ENCODE measurements at regions not wholly inside any gene's neighbourhood (a gene's known extent, or its start where the extent isn't known, plus 50 kb on each side); places are given as distances from the start of the nearest gene placed in this dataset.
"Not testable (repeated sequence)": the region's sequence is repeated elsewhere in the genome, so short reads cannot be mapped to it uniquely, and the experiment has no call there.

DNA sequence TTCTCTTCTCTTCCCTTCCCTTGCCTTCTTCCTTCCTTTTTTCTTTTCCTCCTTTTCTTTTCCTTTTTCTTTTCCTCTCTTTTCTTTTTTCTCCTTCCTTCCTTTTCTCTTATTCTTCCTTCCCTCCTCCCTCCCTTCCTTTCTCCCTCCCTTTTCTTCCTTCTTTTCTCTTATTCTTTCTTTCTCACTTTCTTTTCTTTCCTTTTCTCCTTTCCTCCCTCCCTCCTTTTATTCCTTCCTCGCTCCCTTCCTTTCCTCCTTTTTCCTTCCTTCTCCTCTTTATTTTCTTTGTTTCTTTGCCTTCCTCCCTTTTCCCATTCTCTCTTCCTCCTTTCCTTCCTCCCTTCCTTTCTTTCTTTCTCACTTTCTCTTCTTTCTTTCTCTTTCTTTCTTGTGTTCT, 146.1 kb downstream of the ZNF92 start:
- not testable (repeated sequence) for DNase-seq

DNA sequence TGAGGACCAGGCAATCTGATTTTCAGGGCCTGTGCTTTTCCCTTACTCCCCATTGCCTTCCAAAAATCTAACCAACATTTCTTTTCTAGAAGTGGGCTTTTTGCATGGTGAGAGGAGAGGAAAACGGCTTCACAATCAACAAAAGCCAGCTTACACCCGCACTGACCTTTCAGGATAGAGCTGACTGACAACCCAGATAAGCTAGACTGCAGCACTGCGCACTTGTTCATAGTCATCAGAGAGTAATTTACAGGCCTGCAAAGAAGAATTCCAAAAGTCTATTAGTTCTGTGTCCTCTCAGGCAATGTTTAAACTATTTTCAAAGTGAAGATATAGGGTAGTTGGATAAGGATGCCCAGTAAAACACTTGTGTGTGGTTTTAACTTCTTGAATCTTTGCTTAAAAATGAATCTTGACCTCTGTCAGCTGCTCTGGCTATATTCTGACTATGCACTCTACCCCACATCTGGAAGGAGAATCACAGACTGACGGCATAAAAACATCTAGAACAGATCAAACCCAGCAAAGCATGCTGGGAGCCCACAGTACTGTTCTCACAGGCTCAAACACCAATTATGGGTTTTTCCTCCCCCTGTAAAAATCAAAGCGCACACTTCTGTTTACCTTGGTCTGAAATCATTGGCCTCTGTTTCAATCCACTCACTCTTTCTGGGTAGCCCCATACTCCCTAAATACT, 172.0 kb downstream of the ZNF92 start:
- not testable (repeated sequence) for DNase-seq

DNA sequence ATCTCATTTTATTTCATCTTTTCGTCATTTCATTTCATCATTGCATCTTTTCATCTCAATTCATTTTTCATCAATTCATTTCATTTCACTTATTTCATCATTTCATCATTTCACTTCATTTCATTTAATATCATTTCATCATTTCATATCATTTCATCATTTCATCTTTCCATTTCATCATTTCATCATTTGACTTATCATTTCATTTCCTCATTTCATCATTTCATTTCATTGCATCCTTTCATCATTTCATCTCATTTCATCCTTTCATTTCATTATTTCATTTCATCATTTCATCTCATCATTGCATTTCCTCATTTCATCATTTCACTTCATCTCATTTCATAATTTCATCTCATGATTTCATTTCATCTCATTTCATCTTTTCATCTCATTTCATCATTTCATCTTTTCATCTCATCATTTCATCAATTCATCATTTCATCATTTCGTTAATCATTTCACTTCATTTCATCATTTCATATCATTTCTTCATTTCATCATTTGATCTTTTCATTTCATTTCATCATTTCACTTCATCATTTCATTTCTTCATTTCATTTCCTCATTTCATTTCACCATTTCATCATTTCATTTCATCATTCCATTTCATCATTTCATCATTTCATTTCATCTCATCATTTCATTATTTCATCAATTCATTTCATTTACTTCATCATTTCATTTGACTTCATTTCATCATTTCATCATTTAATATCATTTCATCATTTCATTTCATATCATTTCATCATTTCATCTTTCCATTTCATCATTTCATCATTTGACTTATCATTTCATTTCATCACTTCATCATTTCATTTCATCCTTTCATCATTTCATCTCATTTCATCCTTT, 176.2 kb downstream of the ZNF92 start:
- DNase-seq = not testable (repeated sequence)

DNA sequence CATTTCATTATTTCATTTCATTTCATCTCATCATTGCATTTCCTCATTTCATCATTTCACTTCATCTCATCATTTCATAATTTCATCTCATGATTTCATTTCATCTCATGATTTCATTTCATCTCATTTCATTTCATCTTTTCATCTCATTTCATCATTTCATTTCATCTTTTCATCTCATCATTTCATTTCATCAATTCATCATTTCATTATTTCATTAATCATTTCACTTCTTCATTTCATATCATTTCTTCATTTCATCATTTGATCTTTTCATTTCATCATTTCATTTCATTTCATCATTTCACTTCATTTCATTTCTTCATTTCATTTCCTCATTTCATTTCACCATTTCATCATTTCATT, 176.8 kb downstream of the ZNF92 start:
- DNase-seq = not testable (repeated sequence)

DNA sequence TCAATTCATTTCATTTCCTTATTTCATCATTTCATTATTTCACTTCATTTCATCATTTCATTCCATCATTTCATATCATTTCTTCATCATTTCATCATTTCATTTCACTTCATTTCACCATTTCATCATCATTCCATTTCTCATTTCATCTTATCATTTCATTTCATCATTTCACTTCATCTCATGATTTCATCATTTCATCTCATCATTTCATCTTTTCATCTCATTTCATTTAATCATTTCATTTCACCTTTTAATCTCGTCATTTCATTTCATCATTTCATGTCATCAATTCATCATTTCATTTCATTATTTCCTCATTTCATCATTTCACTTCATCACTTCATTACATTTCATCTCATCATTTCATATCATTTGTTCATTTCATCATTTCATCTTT, 177.4 kb downstream of the ZNF92 start:
- DNase-seq = not testable (repeated sequence)

DNA sequence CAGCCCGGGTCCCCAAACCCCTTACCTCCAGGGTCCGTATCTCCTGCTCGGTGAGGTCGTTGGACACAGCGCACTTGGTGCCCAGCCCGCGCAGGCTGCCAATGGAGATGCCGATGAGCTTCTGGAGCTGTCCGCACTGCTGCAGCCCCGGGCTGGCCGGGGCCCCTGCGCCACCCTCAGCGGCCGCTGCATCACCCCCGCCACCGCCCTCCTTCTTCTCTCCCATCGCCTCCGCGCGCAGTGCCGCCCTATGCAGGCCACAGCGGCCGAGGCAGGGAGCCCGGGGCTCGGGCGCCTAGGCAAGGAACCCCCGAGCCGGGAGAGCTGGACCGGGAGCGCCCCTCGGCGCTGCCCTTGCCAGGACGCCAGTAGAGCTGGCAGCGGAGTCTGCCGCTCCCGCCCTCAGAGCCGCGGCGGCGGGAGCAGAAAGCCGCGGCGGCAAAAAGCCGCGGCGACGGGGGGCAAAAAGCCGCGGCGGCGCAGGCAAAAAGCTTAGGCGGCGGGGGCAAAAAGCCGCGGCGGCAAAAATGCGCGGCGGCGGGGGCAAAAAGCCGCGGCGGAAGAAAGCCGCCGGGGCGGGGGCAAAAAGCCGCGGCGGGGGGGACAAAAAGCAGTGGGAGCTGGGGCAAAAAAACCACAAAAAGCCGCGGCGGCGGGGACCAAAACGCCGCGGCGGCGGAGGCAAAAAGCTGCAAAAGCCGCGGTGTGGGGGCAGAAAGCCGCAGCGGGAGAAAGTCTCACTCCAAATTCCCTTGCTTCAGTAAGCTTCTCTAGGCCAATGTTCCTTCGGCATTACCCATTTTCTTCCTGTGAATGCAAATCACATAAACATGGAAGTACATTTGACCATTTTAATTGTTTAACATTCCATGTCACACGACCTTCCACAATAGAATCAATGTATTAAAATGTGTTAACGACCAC, 181.2 kb downstream of the ZNF92 start:
- DNase-seq = not testable (repeated sequence)

DNA sequence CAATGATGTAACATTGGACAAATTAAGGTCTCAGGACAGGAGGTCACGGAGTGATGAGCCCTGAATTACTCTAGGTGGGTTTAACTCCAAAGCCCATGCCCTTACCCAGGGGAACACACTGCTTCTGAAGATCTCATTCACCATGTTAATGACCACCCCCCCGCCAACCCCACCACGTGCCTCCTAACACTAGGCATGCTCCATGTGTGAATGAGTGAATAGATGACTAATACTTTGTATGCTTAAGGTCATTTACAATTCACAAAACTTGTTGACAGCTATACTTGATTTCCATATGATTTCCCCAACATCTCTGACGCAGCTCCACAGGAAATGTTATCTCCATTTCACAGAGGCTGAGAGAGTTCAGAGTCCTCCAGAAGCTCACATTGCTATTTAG, 184.9 kb downstream of the ZNF92 start:
- DNase-seq = not testable (repeated sequence)

DNA sequence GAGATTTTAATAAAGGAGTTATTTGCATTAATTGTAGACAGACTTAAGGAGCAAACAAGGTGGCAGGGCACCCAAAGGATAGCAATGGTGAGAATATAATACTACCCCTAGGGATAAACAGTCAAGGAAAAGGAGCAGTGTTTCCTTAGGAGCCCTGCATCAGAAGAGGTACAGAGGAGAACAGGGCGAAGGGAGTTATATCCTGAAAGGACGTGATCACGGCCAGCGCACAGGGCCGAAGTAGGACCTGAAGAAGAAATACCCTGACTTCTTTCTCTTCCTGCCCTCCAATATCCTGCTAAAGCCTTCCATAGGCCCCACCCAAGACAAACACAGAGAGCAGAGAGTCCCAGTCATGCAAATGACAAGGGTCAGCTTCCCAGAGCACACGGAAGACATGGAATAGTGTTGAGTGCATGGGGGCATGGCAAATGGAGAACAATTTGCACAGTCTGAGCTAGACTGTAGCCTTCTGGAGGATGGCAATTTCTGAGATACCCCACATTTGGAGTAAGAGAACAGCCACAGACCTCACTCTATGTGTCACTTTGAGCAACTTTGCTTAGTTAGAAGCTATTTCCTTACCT, 188.2 kb downstream of the ZNF92 start:
- not testable (repeated sequence) for DNase-seq

DNA sequence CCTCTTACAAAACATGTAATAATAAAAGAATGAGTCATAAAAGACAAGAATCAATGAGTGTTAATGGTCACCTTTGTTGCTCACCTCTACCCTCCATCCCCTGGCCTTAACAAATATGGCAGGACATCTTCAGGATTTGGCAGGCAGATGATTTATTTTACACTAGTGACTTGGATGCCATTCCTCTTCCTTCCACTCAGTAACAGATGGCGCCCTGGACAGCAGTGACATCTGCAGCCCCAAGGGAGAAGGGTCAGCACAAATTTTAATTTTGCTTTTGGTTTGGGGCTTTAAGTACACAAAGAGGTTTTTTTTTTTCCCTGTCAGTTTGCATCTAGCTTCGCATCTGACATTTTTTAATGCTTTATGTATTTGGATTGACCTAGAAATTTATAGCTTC, 188.9 kb downstream of the ZNF92 start:
- not testable (repeated sequence) for DNase-seq

DNA sequence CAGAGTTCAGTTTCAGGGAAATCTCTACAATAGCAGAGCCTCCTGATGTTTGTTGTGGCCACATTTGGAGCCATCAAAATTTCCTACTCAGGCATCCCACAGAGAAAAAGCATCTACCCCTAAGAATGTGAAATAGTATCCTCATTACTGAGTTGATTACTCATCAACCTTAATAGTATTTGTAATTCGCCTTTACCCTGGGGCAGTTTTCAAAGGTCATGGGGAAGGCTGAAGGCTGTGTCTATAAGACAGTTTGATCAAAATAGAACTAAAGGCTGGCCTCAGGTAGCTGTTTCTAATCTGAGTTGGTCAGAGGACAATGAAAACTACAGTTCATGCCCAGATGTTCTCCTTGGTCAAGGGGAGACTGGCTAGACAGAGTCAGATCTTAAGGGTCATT, 189.7 kb downstream of the ZNF92 start:
- DNase-seq = not testable (repeated sequence)

DNA sequence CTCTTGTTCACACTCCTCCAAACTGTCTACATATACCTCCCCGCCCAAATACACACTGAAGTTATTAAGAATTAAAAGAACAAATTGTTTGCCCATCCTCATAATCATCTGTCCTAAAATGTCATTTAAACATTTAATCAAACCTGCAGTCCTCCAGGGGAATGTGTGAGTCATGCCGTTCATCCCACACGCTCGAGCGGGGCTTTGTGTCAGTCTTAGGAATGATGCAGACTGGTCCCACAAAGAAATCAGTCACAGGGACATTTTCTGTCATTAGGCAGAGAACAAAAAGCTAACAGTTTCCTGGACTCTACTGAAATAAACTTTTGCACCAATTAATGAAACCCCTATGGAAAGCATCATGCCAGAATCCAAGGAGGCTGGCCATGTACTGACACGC, 194.6 kb downstream of the ZNF92 start:
- not testable (repeated sequence) for DNase-seq

DNA sequence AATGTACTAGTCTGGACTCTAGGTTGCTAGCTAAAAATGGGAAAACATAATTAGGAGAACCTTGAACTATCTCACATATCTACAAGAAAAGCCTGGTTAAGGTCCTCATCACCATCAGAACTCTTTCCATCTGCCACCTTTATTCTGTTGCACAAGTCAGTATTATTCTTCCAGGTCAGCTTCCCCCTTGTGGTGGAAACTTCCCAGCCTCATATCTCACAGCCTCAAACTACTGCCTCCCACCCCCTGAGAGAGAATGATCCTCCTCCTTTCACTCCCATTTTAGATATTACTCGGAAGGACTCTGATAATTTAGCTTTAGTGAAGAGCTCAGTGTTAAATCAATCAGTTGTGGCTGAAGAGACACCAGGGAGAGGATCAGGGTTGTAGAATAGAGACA, 197.3 kb downstream of the ZNF92 start:
- not testable (repeated sequence) for DNase-seq

DNA sequence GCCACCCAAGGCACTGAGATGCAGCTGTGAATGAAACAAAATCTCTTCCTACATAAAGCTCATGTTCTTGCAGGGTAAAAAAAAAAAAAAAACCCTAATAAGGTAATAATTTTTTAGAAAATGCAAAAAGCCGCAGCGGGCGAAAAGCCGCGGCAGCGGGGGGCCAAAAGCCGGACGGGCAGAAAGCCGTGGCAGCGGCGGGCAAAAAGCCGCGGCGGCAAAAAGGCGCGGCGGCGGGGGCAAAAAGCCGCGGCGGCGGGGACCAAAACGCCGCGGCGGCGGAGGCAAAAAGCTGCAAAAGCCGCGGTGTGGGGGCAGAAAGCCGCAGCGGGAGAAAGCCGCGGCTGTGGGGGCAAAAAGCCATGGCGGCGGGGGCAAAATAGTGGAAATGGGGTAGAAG, 198.9 kb downstream of the ZNF92 start:
- DNase-seq = not testable (repeated sequence)

DNA sequence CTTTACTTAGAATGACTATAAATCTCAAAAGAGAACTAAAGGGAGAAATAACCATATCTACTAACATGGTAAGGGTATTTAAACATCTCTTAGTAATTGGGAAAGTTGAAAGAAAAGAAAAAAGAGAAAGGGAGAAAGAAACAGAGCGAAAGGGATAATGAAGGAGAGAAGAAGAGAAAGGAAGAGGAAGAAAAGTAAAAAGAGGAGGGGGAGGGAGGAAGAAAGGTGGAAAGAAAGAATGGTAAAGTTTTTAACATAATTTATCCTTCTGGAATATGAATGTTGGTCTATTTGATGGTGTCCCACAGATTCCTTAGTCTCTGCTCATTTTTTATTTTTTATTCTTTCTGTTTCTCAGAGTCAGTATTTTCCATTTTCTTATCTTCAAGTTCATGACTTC, 202.7 kb downstream of the ZNF92 start:
- DNase-seq = not testable (repeated sequence)

DNA sequence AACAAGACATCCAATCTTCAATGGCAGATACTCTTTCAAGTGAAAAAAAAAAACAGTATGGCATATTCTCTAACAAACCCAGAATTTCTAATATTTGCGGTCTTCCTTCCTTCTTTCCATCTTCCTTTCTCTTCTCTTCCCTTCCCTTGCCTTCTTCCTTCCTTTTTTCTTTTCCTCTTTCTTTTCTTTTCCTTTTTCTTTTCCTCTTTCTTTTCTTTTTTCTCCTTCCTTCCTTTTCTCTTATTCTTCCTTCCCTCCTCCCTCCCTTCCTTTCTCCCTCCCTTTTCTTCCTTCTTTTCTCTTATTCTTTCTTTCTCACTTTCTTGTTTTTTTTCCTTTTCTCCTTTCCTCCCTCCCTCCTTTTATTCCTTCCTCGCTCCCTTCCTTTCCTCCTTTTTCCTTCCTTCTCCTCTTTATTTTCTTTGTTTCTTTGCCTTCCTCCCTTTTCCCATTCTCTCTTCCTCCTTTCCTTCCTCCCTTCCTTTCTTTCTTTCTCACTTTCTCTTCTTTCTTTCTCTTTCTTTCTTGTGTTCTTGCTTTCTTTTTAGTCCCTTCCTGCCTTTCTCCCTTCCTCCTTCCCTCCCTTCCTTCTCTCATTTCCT, 209.0 kb downstream of the ZNF92 start:
- DNase-seq = not testable (repeated sequence)

DNA sequence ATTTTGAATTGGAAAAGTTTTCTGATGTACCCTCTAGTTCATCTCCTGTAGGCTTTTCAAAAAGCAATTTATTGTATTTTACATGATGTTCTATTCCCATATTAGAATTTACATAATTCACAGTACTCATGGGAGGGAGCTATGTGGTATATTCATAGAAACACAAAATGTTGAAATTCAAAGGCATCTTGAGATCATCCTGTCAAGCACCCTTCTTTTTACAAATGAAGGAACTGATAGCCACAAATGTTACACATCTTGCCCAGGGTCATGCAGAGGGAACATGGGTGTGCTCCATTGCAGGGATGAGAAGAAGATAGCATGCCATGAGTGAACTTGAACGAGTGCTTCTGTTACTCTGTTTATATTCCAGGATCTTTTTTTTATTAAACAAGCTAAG, 228.8 kb downstream of the ZNF92 start:
- not testable (repeated sequence) for DNase-seq

DNA sequence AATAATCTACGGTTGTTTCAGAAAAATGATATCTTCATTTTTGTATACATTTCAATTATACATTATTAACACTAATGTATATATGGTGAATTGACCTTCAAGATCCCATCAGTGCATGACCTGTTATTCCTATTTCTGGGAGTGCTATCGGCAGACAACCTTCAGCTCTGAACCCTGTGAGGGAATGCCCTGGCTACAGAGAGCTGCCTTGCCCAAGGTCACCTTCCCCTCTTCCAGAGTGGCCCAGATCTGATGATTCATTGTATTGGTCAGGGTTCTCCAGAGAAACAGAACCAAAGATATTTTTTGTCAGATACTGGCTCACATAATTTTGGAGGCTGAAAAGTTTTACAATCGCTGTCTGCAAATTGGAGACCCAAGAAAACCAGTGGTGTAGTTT, 235.5 kb downstream of the ZNF92 start:
- DNase-seq = no peak

DNA sequence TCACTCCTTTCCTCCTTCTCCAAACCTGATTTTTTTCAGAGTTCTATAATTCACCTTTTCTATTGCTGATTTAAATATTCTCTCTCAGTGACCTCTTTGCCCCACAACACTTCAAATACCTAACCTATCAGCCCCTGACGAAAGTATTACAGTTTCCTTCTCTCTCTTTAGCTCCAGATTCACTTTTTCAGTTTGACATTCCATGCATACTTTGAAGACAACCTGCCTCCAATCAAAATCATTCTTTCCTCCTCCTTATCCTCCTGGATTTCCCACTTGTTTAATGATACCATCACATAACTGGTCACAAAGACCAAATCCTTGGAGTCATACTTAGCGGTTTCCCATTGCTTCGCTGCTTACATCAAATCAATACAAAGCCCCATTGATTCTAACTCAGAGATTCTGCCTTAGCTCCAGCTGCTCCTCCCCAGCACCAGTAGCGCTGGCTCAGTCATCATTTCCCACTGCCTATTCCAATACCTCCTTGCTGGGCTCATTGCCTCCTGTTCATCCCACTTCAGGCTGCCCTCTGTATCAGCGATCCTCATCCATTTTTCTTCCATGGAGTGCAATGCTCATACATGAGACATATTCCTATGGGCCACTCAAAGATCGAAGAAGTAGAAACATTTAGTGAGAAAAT, 240.1 kb downstream of the ZNF92 start:
- not testable (repeated sequence) for DNase-seq

DNA sequence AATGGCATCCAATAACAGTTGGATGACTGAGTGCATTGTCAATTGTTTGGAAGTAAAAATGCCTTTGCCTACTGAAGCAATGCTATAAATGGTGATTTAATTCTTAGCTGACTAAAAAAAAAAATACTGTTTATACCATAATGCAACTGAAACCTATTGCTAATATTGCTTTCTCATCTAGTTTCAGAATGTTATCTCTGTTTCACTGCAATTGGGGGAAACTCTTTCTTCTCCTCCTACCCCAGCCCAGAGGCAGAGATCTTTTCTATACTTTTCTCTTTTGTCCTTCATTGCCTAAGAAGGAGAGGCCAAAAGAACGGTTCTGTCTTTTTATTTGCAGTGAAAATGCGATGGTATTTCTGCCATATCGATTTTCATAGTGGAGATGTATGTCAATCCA, 242.5 kb downstream of the ZNF92 start:
- not testable (repeated sequence) for DNase-seq

DNA sequence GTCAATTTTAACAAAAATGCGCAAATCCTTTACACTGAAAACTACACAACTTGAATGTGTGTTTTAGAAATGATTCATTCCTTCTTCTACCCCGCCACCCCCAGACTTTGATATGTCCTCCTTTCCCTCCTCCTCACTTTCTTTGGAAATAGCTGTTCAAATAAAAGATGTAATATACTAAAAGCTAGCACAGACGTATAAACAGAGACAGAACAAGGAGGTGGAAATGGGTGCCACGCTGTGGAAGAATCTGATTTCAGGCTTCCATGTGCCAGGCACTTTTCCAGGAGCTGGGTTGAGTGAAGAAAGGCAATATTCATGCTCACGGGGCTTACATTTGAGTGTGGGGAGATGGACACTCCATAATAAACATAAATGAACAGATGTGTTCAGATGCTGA, 246.6 kb downstream of the ZNF92 start:
- not testable (repeated sequence) for DNase-seq

DNA sequence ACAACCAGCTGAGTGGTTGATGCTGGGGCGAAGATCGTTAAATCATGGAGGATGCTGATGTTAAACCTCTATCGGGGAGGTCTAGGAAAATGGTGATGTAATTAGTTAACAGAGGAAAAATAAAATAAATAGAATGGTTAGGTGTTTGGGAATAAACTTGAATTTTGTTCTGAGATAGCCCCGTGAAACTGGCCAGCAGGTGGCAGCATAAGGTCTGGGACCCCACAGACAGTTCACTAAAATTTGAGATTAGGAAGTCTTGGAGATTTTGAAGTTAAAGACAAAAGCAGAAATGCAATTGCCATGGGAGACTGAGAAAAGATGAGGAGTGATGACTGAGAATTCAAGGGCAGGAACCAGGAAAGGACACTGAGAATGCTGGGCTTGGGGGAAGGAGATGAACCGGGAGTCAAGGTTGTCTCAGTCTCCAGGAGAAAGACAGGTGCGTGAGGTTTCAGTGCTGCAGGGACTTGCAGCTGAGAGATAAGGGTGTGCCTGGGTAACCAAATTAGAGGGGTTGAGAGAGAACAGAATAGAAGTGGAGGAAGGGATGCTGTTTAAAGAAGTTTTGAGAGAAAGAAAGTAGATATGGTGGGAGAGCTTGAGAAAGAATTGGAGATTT, 248.0 kb downstream of the ZNF92 start:
- DNase-seq = peak; percentile 15 to 23
